C4-2B (cell line): ENCODE measurements at regions not wholly inside any gene's neighbourhood (a gene's known extent, or its start where the extent isn't known, plus 50 kb on each side); places are given as distances from the start of the nearest gene placed in this dataset.

ENCODE experiments used
- CTCF ChIP-seq: fragments of 450-650 bp; conservative IDR thresholded peaks from 2 replicates; pipeline ENCODE4 v1.5.1; 2017; ENCODE audit warnings: mild to moderate bottlenecking
- ZFX ChIP-seq: fragments of 450-650 bp; IDR thresholded peaks from 2 replicates; pipeline ENCODE4 v1.6.1; 2017

- TF ChIP-seq CTCF, result no peak
- TF ChIP-seq ZFX, result no peak
Measured at GRCh38 chr5:15007646-15008045, 136.1 kb upstream of the ANKH start.
